HEK293T (cell line): ENCODE measurements at regions not wholly inside any gene's neighbourhood (a gene's known extent, or its start where the extent isn't known, plus 50 kb on each side); places are given as distances from the start of the nearest gene placed in this dataset.

Experiments used
- ARNT ChIP-seq: fragments of 450-650 bp; IDR thresholded peaks from 2 replicates; pipeline ENCODE4 v1.6.1; 2017; ENCODE audit warnings: mild to moderate bottlenecking
- BHLHE40 ChIP-seq: fragments of 450-650 bp; IDR thresholded peaks from 2 replicates; pipeline ENCODE4 v1.6.1; 2016; ENCODE audit warnings: mild to moderate bottlenecking, moderate library complexity, borderline replicate concordance
- CTBP1 ChIP-seq: fragments of 450-650 bp; IDR thresholded peaks from 2 replicates; pipeline ENCODE4 v1.6.1; 2016; ENCODE audit warnings: borderline replicate concordance
- ELF4 ChIP-seq: fragments of 450-650 bp; IDR thresholded peaks from 2 replicates; pipeline ENCODE4 v1.6.1; 2017; ENCODE audit warnings: antibody characterized with exemption
- FOXA1 ChIP-seq: fragments of 450-650 bp; IDR thresholded peaks from 2 replicates; pipeline ENCODE4 v1.6.1; 2016; ENCODE audit warnings: mild to moderate bottlenecking
- FOXK2 ChIP-seq: fragments of 450-650 bp; IDR thresholded peaks from 2 replicates; pipeline ENCODE4 v1.6.1; 2016; ENCODE audit warnings: mild to moderate bottlenecking
- HDGF ChIP-seq: fragments of 450-650 bp; IDR thresholded peaks from 2 replicates; pipeline ENCODE4 v1.6.1; 2017; ENCODE audit warnings: antibody characterized with exemption, borderline replicate concordance
- L3MBTL2 ChIP-seq: fragments of 450-650 bp; conservative IDR thresholded peaks from 2 replicates; pipeline ENCODE4 v1.6.1; 2016; ENCODE audit warnings: mild to moderate bottlenecking
- NFRKB ChIP-seq: fragments of 450-650 bp; IDR thresholded peaks from 2 replicates; pipeline ENCODE4 v1.6.1; 2016; ENCODE audit warnings: mild to moderate bottlenecking, moderate library complexity
- PKNOX1 ChIP-seq: fragments of 450-650 bp; IDR thresholded peaks from 2 replicates; pipeline ENCODE4 v1.6.1; 2016
- SP1 ChIP-seq: fragments of 450-650 bp; IDR thresholded peaks from 2 replicates; pipeline ENCODE4 v1.6.1; 2017
- SUZ12 ChIP-seq: fragments of 450-650 bp; IDR thresholded peaks from 2 replicates; pipeline ENCODE4 v1.6.1; 2016; ENCODE audit warnings: mild to moderate bottlenecking
- TARDBP ChIP-seq: fragments of 450-650 bp; IDR thresholded peaks from 2 replicates; pipeline ENCODE4 v1.6.1; 2016
- ZNF384 ChIP-seq: fragments of 450-650 bp; IDR thresholded peaks from 2 replicates; pipeline ENCODE4 v1.6.1; 2016

GRCh38 chr13:85486663-85487062, 312.6 kb downstream of the SLITRK6 start:
- TF ChIP-seq SUZ12 (no peak), HDGF (no peak), PKNOX1 (no peak), NFRKB (no peak), ZNF384 (no peak), FOXA1 (no peak), TARDBP (no peak), FOXK2 (no peak), SP1 (no peak), CTBP1 (no peak), ELF4 (no peak), ARNT (no peak), L3MBTL2 (no peak), BHLHE40 (no peak)
